ENCODE measurements at regions not wholly inside any gene's neighbourhood (a gene's known extent, or its start where the extent isn't known, plus 50 kb on each side); places are given as distances from the start of the nearest gene placed in this dataset.

- TF ChIP-seq POLR2A (IDR thresholded peaks at IDR 0.05; ENCODE audit: low read length) (no peak), GATA1 (IDR thresholded peaks at IDR 0.05; ENCODE audit: low read depth, low read length) (no peak)
These were observed 776.4 kb downstream of the KCTD16 start for GRCh38 chr5:144947023-144947422.
